Cardiac muscle cell (in vitro differentiated cells and primary cell): ENCODE measurements at regions not wholly inside any gene's neighbourhood (a gene's known extent, or its start where the extent isn't known, plus 50 kb on each side); places are given as distances from the start of the nearest gene placed in this dataset.

Experiments
- DNase-seq, 2 donors: peaks; one replicate each; pipeline versions ENCODE4 v3.0.0 to v3.0.0-alpha.2; 2010 to 2017; ENCODE audit warnings: low read depth in 1 of 2, low spot score in 1 of 2
- H3K27ac ChIP-seq: fragments of 200-600 bp; sonication (generic); 2 replicates; pipeline ENCODE4 v1.5.1; 2016
- H3K27me3 ChIP-seq: fragments of 200-600 bp; sonication (generic); 2 replicates; pipeline ENCODE4 v1.6.0; 2016; ENCODE audit warnings: control low read depth
- H3K36me3 ChIP-seq: fragments of 200-600 bp; sonication (generic); 2 replicates; pipeline ENCODE4 v1.5.1; 2016; ENCODE audit warnings: control low read depth
- H3K4me1 ChIP-seq: fragments of 200-600 bp; sonication (generic); 2 replicates; pipeline ENCODE4 v1.8.1; 2017; ENCODE audit warnings: low read depth, mild to moderate bottlenecking, mixed run types
- H3K4me3 ChIP-seq: fragments of 200-600 bp; sonication (generic); 2 replicates; pipeline ENCODE4 v1.5.1; 2016; ENCODE audit warnings: mild to moderate bottlenecking
- H3K9me3 ChIP-seq: fragments of 200-600 bp; sonication (generic); 2 replicates; pipeline ENCODE4 v1.5.1; 2017; ENCODE audit warnings: low read depth, mild to moderate bottlenecking, control low read depth
- CTCF ChIP-seq: IDR thresholded peaks from 2 replicates; pipeline ENCODE4 v1.5.1; 2012; ENCODE audit warnings: low read depth, mild to moderate bottlenecking, low read length

DNA sequence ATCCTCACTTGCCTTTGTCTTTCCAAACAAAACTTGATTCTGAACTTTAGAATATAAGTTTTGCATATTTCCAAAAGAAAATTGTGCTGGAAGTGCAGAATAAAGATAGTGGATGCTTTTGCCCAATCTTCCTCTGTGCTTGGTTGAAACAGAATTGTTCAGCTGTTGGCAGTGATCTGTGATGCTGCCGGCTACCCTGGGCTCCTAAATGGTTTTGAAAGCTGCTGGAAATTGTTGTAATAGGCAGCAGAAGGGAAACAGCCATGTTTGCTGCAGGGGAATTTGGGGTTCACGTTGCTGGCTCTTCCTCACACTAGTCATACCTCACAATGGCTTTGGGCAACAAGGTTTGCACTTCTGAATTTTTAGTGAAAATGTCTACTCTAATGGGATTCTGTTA lies 398.0 kb downstream of the RAPGEF2 start:
- no peak for TF ChIP-seq CTCF
- Histone ChIP-seq H3K4me1 (peaks cover 5% of the 10 kb centered on the region), H3K36me3 (no peaks in the 10 kb centered on the region)

DNA sequence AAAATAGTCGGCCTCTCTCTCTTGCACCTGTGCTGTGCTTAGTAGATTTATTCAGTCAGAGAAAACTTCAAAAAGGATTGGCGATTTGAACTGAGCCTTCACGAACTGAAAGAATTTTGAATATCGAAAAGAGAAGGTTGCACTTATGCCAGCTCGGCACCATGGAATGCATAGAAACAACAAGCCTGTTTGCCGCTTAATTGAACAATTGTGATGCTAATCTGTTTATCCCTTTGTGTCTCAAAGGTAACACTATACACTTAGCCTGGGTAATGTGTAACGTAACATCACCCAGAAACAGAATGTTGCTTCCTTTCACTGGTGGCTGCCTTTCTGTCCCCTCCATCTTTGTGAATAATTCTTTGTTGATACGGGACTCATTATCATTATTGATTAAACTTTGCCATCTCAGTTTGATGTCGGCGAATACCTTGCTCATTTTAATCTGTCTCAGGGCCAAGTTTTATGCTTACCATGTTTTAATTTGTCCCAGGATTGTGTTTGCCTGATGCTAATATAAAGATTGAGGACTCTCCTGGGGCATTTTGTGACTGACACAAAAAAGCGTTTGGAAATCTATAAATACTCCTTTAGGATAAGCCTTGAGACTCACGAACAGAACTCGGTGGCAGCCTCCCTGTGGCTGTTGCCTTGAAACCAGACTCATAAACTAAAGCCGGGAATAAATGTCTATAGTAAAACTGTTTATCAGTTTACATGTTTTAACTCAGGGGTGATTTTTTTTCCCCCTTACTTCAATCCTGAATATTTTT lies 400.5 kb downstream of the RAPGEF2 start:
- Histone ChIP-seq H3K9me3 (no peaks in the 10 kb centered on the region), H3K27ac (no peak overlapping the region), H3K27me3 (no peaks in the 10 kb centered on the region), H3K4me3 (no peak overlapping the region), H3K36me3 (no peaks in the 10 kb centered on the region), H3K4me1 (peaks cover 5% of the 10 kb centered on the region)
- TF ChIP-seq CTCF = no peak
- no peak for DNase-seq

More for the DNA sequence above, 398.0 kb downstream of the RAPGEF2 start:
- Histone ChIP-seq H3K4me3 (no peak overlapping the region), H3K27me3 (no peaks in the 10 kb centered on the region), H3K9me3 (no peaks in the 10 kb centered on the region), H3K27ac (no peak overlapping the region)
- no peak for DNase-seq

DNA sequence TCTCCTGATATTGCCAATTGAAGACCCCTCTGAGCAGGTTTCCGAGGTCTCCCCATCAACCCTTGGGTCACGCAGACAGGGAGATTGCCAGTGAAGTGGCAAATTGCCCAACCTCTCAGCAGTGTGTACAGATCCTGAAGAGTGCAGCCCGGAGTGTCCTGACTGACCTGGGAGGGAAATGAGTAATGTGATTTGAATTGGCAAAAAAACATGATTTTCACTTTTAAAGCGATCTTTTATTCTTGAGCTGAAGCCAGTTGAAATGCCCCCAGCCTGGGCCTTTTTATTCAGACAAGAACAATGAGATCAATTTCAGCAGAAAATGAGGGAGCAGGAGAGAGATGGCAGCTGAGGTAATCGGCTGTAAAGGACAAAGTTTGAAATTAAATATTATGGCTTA lies 401.8 kb downstream of the RAPGEF2 start:
- Histone ChIP-seq H3K27ac (no peak overlapping the region), H3K36me3 (no peaks in the 10 kb centered on the region), H3K4me1 (peaks cover 5% of the 10 kb centered on the region), H3K4me3 (no peak overlapping the region), H3K27me3 (no peaks in the 10 kb centered on the region), H3K9me3 (no peaks in the 10 kb centered on the region)
- TF ChIP-seq CTCF = no peak
- peak; percentile 30 to 58 for DNase-seq

- H3K27ac ChIP-seq = no peak overlapping the region
- H3K36me3 ChIP-seq = no peaks in the 10 kb centered on the region
- no peaks in the 10 kb centered on the region for H3K9me3 ChIP-seq
- H3K4me3 ChIP-seq = no peak overlapping the region
- peaks cover 5% of the 10 kb centered on the region for H3K4me1 ChIP-seq
- H3K27me3 ChIP-seq = no peaks in the 10 kb centered on the region
- TF ChIP-seq CTCF = no peak
- no peak for DNase-seq
Observed at GRCh38 chr4:159505266-159505975, 402.5 kb downstream of the RAPGEF2 start.

- Histone ChIP-seq H3K9me3 (no peaks in the 10 kb centered on the region), H3K36me3 (no peaks in the 10 kb centered on the region), H3K27ac (no peak overlapping the region), H3K27me3 (no peaks in the 10 kb centered on the region), H3K4me1 (peaks cover 5% of the 10 kb centered on the region), H3K4me3 (no peak overlapping the region)
- TF ChIP-seq CTCF = no peak
- DNase-seq = no peak
Observed at GRCh38 chr4:159506801-159507517, 404.1 kb downstream of the RAPGEF2 start.
